NCI-H526 (cell line): ENCODE measurements at regions not wholly inside any gene's neighbourhood (a gene's known extent, or its start where the extent isn't known, plus 50 kb on each side); places are given as distances from the start of the nearest gene placed in this dataset.

Source experiments
- DNase-seq, 2 experiments: peaks; one replicate each; lab custom pipeline; 2025; lab: John Stamatoyannopoulos, UW

GRCh38 chr15:46251903-46252302 lies 617.1 kb downstream of the SQOR start:
- DNase-seq, result peak; percentile 18 to 40

GRCh38 chr15:46258056-46258455 lies 623.2 kb downstream of the SQOR start:
- no peak for DNase-seq

- peak in 1 of 2 experiments; percentile 28 for DNase-seq
Observed at GRCh38 chr15:46260937-46261336, 626.1 kb downstream of the SQOR start.

- DNase-seq, result no peak
Observed at GRCh38 chr15:46265664-46266347, 631.0 kb downstream of the SQOR start.

- DNase-seq, result no peak
Observed at GRCh38 chr15:46266661-46267060, 631.8 kb downstream of the SQOR start.

- DNase-seq, result no peak
Observed at GRCh38 chr15:46270481-46271147, 635.8 kb downstream of the SQOR start.

- no peak for DNase-seq
Observed at GRCh38 chr15:46275701-46276100, 640.9 kb downstream of the SQOR start.

GRCh38 chr15:46277451-46277850 lies 642.6 kb downstream of the SQOR start:
- DNase-seq, result no peak

- peak; percentile 97 for DNase-seq
Observed at GRCh38 chr15:46278062-46278461, 643.2 kb downstream of the SQOR start.

- DNase-seq, result peak; percentile 88
Observed at GRCh38 chr15:46278486-46279090, 643.8 kb downstream of the SQOR start.

- DNase-seq, result peak; percentile 53 to 78
Observed at GRCh38 chr15:46280762-46281542, 646.1 kb downstream of the SQOR start.

GRCh38 chr15:46293550-46293949 lies 658.7 kb downstream of the SQOR start:
- DNase-seq, result no peak

- no peak for DNase-seq
Observed at GRCh38 chr15:46296002-46296401, 661.2 kb downstream of the SQOR start.

GRCh38 chr15:46296797-46297196 lies 662.0 kb downstream of the SQOR start:
- no peak for DNase-seq

- DNase-seq, result no peak
Observed at GRCh38 chr15:46297766-46298165, 662.9 kb downstream of the SQOR start.

GRCh38 chr15:46300716-46301115 lies 665.9 kb downstream of the SQOR start:
- no peak for DNase-seq

GRCh38 chr15:46301291-46301690 lies 666.5 kb downstream of the SQOR start:
- no peak for DNase-seq

- no peak for DNase-seq
Observed at GRCh38 chr15:46301826-46302225, 667.0 kb downstream of the SQOR start.

- DNase-seq, result peak in 1 of 2 experiments; percentile 19
Observed at GRCh38 chr15:46304321-46304720, 669.5 kb downstream of the SQOR start.

- no peak for DNase-seq
Observed at GRCh38 chr15:46307746-46308145, 672.9 kb downstream of the SQOR start.

- DNase-seq, result peak; percentile 51 to 63
Observed at GRCh38 chr15:46309914-46310313, 675.1 kb downstream of the SQOR start.

- DNase-seq, result peak; percentile 67 to 88
Observed at GRCh38 chr15:46312133-46312740, 677.4 kb downstream of the SQOR start.
